Activated CD8-positive, alpha-beta memory T cell treated with anti-CD3 and anti-CD28 coated beads, Interleukin-2, amount 50 U/mL, for 24 hours (primary cell): ENCODE measurements at regions not wholly inside any gene's neighbourhood (a gene's known extent, or its start where the extent isn't known, plus 50 kb on each side); places are given as distances from the start of the nearest gene placed in this dataset.
A peak's percentile ranks its signal among the peaks of the same experiment; 100 is the strongest.

ENCODE experiments used
- DNase-seq: peaks from one replicate; pipeline ENCODE4 v3.0.0-alpha.2; 2020; ENCODE audit errors: extremely low read depth

DNA sequence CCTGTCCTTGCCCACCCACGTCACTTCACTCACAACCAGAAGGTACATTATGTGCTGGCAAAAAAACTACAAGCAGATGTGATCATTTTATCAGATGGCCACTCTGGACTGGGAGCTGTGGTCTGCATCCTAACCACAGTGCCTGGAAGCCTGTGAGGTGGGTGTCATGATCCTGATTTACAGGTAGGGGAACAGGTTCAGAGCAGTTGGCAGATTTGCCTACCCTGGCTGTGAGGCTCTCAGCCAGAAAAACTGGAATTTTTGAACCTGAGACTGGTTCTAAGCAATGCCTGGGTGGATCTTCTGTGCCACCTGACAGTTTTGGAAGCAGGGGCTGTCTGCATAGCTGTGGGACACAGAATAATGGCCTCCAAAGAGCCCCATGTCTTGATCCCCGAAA, 150.8 kb downstream of the SYF2 start:
- DNase-seq, result no peak

DNA sequence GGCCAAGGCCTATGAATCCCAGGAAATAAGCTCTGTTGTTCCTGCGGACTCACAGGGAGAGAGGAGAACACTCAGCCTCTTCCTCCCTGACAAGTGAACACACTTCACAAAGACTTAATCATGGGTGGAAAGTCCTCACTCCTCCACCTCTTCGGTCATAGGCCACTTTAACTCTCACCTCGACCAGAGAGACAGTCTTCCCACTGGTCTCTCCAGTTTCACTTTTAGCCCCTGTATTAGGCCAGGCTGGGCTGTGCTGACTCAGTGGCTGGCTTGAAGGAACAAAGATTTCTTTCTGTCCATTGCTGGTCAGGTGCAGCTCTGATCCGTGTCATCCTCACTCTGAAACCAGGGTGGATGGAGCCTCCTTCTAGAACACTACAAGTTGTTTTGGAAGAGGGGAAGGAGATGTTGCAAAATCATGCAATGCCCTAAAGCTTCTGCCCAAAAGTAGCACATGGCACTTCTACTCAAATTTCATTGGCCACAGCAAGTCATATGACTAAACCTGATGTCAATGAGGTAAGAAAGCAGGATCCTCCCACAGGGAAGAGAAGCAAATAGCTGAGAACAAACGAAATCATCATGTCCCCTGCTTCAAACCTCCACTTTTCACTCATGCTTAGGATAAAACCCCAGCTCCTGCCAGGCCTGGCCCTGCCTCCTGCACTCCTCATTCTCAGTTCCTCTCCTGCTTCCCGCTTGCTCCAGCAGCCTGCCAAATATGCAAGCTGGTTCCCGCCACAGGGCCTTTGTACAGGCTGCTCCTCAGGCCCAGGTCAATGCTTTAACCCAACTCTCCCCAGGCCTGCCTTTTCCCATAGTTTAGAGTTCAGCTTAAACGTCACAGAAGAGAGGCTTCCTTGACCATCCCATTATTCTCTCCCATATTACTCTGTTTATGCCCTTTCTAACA, 150.5 kb upstream of the RUNX3 start:
- DNase-seq, result no peak

- no peak for DNase-seq
These were observed 149.0 kb upstream of the RUNX3 start for GRCh38 chr1:25079048-25079447.

DNA sequence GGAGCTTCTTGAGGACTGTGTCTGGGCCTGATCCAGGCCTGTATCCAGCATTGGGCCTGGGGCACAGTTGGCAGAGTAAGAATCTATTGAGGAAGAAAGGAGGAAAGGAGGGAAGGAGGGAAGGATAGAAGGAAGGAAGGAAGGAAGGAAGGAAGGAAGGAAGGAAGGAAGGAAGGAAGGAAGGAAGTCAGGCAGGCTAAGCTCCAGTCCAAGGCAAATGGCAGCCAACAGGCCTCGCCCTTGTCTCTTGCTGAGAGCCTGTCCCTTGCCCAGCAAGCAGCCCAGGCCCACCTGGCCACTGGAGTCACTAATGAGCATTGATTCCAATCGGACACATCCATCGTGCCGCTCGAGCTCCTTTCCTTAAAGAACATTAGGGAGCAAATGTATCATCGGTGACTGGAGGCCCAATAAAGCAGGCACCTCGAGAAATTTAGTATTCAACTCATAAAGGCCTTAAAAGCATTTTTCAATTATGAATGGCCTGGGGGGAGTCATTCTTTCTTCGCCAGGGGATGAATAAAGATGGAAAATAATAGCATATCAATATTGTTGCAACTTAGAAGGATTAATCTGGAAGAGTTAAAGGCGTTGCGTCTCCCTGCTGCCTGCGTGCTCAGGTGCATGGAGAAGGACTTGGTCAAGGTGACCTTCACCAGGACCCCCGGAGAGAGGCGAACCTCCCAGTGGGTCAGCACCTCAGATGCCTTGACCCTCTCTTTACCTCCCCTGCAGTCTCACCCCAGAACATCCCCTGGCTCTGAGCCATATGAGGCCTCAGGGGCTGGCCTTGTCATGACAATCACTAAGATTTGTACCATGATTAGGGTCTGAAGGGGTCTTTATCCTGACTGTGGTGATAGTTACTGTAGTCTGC, 144.5 kb upstream of the RUNX3 start:
- DNase-seq, result no peak

DNA sequence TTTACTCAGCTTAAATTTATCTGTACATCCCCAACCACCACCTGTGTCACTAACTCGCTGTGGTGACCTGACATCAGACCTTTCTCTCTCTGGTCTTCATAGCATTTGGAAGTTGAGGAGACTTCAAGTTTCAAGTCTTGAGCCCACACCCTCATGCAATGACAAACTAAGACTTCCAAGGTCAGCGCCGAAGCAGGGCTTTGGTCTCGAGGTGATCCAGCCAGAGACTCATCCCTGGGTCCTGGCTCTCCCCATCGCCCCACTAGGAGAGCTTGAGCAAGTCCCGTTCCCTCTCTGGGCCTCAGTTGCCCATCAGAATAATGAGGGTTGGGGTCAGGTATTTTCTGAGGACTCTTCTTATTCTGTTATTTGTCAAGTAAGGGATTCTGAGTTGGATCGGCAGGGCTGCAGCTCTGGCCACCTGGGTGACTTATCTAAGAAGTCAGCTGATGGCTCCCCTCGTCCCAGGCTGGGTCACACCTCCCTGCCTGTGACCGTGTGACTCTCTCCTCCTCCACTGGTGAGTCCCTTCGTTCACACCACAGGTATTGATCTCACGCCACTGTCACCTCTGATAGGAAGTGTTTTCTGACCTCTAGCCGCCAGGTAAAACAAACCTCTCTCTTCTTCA, 143.7 kb upstream of the RUNX3 start:
- no peak for DNase-seq

DNA sequence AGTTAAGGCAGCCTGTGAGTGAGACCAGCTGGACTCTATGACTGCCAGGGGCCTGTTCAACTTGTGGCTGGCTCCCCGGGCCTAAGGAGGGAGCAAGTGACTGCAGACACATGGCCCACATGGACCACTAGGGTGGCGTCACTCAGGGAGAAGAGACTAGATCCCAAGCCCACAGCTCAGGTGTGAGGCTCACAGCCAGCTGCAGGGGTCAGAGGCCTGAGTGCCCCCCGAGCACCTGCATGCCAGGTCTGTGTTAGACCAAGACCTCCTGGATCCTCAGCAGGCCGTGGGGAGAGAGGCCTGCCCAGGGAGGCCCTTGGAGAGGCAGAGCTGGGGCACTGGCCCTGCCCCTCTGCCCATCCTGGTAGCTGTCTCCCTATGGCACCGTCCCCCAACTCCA, 142.4 kb upstream of the RUNX3 start:
- no peak for DNase-seq

- DNase-seq, result no peak
These were observed 138.8 kb upstream of the RUNX3 start for GRCh38 chr1:25068829-25069228.

DNA sequence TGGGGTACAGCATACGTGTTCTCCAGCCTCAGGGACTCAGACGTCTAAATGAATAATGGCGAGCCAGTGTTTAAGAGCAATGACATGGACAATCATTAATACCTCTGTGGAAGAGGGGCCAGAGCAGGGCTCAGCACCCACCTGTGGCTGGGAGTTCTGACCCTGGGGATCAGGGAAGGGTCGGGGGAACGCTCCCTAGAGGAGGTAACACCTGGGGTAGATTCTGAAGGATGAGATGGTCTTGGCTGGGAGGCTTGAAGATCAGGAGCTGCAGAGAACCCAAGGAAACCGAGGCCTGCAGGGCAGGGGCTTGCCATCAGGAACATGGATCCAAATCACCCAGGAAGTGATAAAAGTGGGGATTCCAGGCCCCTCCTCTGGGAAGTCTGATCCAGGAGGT, 138.2 kb upstream of the RUNX3 start:
- no peak for DNase-seq

- no peak for DNase-seq
These were observed 137.6 kb upstream of the RUNX3 start for GRCh38 chr1:25067518-25068251.

DNA sequence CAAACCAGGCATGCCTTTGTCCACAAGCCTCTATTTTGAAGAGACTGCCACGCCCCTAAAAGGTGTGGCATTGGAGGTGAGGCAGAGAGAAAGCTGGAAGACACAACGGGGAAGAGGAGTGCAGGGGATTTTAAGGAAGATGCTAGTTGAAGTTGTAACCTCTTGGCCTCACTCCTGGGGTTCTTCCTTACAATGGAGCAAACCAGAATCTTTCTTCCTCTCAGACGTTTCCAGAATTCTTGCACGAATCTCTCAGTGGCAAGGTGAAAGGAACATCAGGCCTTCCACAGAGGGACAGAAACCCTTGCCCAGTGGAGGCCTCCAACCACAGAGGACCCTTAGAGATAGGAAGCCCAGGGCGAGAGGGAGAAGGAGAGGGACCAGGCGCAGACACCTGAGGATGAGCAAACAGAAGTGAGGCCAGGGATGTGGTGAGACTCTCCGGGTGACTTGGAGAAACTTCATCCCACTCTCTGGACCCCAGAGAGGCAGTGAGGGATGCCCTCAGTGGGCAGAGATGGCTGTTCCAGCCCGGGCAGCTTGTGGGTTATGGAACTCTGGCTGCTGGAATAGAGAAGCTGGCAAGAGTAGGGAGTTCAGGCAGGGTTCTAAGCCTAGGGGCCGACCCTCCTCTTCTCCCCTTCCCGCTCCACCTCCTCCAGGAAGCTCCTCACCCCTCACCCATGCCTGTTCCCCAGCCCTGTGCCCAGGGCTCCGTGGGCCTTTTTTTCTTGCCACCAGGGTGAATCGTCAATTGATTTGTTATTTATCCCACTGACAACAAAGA, 136.8 kb upstream of the RUNX3 start:
- no peak for DNase-seq

- no peak for DNase-seq
These were observed 136.2 kb upstream of the RUNX3 start for GRCh38 chr1:25066256-25066655.

- DNase-seq, result peak; percentile 7
These were observed 135.7 kb upstream of the RUNX3 start for GRCh38 chr1:25065795-25066238.

DNA sequence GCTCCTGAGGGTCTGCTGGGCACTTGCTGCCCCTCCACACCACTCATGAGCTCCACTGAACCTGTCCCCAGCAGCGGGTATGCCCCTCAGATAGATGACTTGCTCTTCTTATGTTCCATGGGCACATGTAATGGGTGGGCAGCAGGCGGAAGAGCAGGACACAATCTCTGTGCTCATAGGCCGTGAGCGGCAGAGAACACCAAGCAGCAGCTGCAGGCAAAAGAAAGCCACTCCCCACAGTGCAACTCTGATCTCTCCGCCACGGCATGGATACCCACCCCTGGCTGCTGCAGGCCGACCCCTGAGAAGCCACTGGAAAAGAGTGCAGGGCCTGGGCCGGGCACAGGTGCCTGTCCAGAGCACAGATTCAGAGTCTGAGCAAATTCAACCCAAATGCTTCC, 135.2 kb upstream of the RUNX3 start:
- DNase-seq, result no peak

- no peak for DNase-seq
These were observed 134.6 kb upstream of the RUNX3 start for GRCh38 chr1:25064465-25065240.

DNA sequence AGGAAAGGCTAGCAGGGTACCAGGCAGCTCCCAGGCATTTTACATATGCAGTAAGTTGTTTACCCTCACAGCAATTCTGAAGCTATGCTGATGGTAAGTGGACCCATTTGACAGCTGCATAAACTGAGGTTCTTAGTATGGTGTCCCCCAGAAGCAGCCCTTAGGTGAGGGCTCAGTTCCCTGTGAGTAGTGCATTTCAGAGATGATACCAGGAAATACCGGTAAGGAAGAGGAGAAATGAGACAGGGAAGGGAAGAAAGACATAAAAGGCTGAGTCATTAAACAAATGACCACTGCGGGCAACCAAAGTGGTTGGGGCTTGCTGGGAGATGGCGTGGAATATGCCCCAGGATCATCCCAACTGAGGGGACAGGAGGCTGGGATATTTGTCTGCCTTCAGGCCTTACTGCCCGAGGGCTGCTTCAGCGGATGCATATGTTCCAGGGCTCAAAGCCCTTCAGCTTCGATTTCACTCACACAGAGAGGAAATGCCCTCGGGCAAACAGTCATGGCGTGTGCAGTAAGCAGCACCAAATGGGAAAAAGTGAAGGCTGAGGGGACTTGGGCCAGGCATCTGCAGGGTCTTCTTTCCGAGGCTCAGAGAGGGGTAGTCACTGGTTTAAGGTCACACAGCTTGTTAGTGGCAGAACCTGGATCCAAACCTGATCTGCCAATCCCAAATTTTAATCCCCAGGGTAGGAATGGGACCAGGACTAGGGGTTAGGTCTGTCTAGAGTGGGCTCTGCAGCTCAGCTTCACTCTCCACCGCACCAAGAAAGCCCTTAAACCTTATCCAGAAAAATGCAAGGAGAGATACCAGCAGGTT, 133.7 kb upstream of the RUNX3 start:
- no peak for DNase-seq

DNA sequence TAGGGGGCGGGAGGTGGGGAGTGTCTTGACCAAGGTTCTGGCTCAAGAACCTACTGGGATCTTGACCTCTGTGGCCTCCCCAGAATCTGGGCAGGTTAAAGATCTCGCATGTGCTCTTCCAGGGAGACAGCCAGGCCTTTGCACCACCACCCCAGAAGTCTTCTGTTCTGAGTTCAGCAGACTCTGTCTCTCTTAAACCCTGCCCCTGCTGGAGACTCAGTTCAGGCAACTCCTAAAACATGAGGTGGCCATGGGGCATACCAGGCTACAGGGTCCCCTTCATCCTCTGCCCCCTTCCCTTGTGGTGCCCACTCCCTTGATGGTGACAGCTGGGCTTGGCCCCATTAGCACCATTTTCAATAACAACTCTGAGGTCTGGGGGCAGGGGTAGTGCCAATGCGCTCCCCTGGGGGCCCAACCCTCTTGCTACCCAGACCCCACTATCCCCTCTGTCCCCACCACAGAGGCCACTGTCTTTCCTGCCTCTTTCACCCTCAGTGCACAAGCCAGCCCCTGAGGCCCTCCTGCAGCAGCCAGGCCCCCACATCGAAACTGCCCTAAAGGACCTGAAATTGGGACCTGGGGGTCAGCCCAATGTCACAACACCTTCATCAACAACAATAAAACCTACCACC, 132.7 kb upstream of the RUNX3 start:
- no peak for DNase-seq

DNA sequence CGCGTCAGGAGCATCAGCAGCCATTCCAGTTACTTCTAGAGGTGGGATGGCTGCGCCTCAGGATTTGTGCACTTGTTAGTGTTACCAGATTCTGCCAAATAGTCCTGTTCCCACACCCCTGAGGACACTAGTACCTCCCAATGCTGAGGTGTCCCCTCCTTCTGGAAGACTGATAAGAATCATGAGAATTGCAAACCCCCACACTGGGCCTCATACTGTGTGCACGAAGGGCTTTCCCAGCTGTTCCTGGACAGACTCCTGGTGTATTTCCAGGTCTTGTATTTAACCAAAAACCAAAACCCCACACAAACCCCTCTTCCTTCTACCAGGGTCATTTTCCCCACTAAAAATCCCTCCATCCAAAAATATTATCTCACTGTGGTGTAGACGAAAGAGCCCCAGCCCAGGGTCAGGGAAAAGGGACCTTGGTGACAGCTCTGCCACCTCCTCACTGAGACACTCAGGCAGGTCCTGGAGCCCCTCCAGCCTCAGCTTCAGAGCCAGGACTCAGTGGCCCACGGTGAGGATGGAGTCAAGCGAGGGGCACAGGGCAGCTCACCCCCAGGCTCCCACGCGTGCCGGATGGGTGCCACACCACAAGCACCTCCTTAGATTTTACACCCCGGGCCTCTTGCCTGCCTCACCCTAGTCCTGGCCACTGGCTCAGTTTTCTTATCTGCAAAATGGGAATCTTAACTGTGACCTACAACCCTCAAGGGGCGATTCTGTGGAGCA, 131.4 kb upstream of the RUNX3 start:
- DNase-seq, result no peak

DNA sequence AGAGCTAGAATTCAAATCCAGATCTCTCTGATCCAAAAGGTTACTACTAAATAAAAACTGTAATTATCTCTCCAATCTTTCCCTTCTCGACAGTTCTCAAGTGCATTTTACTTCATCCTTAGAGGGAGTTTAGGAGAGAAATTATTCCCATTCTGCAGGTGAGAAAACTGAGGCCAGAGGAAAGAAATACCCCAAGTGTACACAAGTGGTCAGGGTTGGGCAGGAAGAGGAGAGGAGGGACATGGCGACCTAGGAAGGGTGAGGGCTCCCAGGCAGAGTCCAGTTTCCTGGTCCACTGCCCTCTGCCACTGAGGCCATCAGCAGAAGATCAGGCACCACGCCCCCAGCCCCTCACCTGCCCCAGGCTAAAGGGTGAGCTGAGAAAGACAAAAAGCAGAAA, 127.1 kb upstream of the RUNX3 start:
- no peak for DNase-seq
